NCI-H146 treated with DMSO at 0.1 percent for 48 hours (cell line): ENCODE measurements at regions not wholly inside any gene's neighbourhood (a gene's known extent, or its start where the extent isn't known, plus 50 kb on each side); places are given as distances from the start of the nearest gene placed in this dataset.
"Not testable (repeated sequence)": the region's sequence is repeated elsewhere in the genome, so short reads cannot be mapped to it uniquely, and the experiment has no call there.

ENCODE experiments used
- DNase-seq: peaks from one replicate; lab custom pipeline; 2025; ENCODE audit not compliant: unreplicated experiment; lab: John Stamatoyannopoulos, UW

DNA sequence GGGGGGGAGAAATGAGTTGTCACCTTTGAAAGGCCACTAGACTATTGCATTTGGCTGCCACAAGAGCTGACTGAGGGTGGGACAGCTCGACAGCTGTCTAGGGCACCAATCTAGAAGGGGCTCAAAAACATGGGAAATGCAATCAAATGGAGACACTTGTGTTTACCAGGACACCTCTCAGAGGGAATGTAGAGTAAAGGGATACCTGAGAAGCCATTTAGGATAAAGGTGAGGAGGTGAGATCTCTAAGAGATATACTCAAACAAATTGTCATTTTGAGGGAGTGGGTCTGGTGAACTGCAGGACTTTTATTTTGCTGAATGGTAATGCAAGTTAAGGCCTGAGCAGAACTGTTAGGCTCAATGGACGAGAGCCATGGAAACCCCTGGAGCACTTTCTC is 159.8 kb downstream of the DDX1 start:
- DNase-seq = no peak

DNA sequence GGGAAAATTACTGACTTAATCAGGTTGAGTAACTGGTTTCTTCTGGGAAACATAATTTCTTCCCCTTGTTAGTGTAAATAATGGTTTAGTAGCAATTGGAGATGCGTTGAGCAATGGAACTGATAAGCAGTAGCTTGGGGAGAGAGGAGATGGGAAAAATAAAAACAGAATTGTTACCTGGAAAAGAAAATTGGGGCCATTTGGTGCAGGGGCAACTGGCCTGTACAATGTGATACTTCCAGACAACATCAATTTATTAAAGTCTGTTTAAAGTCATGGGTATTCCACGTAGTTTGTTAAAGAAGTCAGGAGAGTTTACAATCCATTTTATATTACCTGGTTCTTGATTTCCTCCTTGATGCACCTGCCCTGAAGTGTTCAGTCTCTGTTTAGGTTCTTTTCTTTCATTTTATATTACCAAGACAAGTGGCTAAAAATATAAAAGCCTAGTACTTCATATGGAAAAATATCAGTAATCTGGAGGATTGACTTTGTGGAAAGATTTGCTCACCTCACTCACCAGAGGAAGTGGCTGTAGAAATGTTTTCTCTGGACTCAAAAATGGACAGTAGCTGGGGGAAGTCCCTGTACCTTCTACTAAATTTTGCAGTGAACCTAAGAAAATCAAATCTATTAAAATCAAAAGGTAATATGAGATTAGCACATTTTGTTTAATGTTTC is 161.0 kb downstream of the DDX1 start:
- no peak for DNase-seq

- DNase-seq = no peak
These were observed 161.6 kb downstream of the DDX1 start for GRCh38 chr2:15753233-15753798.

- DNase-seq = no peak
These were observed 162.4 kb downstream of the DDX1 start for GRCh38 chr2:15753811-15754702.

DNA sequence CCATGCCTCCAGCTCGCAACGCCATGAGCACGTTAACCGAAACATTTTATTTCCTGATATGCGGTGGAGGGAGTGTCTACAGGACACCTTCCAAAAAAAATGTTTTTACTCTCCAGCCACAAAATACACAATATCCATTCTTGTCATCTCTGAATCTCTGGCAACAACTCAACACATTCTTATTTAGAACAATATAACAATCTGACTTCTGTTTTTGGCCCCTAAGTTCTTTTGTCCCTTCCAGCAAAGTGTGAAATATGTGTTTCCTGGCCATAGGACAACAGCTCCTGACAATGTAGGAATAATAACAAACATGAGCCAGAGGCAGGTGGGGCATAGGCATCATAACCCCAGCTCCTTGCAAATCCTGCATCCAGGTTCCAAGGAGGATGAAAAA is 163.0 kb downstream of the DDX1 start:
- DNase-seq = no peak

DNA sequence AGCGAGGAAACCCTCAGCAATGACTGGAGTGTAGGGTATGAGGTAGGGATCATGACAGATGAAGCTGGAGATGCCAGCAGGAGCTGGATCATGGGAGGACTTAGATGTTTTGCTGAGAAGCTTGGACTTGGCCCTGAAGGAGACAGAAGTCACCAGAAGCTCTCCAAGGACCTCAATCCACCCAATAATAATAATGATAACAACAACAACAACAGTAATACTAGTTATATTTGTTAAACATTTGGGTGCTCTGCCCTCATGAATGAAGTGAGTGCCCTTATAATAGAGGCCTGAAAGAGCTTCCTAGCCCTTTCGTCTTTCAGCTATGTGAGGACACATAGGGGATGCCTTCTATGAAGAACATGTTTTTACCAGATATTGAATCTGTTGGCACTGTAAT is 163.9 kb downstream of the DDX1 start:
- DNase-seq = no peak

DNA sequence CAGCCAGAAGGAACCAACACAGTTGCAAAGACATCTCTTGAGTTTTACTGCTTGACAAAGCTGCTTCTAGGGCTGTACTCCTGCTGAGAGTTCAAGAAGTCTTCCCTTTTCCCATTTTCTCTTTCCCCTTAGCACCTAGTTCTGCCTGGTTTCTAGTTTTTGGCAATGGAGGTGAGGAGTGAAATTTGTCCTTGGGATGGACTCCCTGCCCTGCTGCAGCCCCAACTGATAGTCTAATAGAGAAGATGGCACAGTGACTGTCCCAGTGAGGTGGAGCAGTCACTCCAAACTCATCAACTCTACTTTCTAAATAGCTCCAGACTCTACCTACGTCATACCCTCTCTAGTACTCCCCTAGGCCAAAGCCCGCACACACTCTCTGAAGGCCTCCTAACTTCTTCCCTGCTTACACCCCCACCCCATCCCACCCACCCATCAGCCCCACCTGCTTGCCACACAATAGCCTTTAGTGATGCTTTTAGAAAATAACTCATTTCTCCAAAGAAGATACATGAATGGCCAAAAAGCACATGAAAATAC is 164.4 kb downstream of the DDX1 start:
- no peak for DNase-seq

- no peak for DNase-seq
These were observed 165.5 kb downstream of the DDX1 start for GRCh38 chr2:15756882-15757819.

- DNase-seq = no peak
These were observed 166.3 kb downstream of the DDX1 start for GRCh38 chr2:15757820-15758586.

- DNase-seq = no peak
These were observed 167.2 kb downstream of the DDX1 start for GRCh38 chr2:15758848-15759247.

DNA sequence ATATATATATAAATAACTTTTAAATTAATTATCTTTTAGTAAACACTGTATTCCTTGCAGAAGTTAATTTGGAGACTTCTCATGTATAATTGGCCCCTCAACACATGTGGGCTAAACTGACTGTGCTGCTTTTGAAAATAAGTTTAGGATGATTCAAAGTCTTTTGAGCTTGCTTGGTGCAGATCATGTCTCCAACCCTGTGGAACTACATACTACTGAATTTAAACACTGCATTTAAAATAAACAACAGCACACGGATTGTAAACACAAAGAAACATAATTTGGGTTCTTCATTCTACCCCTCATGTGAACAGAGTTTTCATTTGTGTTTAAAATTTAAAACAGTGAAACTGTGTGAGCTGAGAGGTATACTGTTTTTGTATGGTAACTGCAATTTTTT is 167.7 kb downstream of the DDX1 start:
- DNase-seq = no peak

GRCh38 chr2:15759791-15760190 is 168.1 kb downstream of the DDX1 start:
- not testable (repeated sequence) for DNase-seq

GRCh38 chr2:15760232-15760910 is 168.7 kb downstream of the DDX1 start:
- DNase-seq = no peak

DNA sequence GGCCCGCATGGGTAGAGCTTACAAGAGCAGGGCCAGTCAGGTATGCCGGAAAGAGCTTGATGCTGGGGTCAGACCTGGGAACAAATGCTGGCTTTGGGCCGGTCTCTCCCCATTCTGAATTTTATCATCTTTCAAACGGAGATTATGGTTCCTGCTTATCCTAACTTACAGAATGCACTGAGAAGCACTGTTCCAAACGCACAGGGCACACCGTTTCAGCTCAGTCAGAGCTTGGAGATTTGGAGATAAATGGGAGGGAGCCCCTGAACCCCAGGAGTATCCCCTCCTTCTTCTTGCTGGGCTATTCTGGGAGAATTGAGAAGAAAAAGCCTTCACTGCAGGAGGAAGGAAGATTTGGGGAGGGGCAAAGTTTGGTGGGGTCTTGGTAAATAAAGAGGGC is 169.4 kb downstream of the DDX1 start:
- DNase-seq = no peak

GRCh38 chr2:15761910-15762309 is 170.2 kb downstream of the DDX1 start:
- DNase-seq = no peak

DNA sequence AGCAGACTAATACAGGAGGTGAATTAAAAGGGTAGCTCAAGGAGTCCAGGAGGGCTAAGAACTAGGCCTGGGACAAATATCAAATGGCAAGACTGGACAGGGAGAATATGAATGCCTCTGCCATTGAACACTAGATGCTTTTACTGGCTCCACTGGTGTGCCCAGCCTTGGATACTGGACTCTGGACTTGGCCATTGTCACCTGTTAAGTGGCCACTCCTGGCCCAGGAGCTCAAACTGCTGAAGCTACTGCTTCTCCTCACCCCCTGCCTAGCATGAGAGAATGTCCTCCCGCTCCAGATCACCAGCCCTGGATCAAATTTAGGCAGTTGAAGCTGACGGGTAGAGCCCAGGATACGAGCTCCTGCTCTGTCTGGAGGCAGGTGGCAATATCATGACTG is 170.8 kb downstream of the DDX1 start:
- no peak for DNase-seq

DNA sequence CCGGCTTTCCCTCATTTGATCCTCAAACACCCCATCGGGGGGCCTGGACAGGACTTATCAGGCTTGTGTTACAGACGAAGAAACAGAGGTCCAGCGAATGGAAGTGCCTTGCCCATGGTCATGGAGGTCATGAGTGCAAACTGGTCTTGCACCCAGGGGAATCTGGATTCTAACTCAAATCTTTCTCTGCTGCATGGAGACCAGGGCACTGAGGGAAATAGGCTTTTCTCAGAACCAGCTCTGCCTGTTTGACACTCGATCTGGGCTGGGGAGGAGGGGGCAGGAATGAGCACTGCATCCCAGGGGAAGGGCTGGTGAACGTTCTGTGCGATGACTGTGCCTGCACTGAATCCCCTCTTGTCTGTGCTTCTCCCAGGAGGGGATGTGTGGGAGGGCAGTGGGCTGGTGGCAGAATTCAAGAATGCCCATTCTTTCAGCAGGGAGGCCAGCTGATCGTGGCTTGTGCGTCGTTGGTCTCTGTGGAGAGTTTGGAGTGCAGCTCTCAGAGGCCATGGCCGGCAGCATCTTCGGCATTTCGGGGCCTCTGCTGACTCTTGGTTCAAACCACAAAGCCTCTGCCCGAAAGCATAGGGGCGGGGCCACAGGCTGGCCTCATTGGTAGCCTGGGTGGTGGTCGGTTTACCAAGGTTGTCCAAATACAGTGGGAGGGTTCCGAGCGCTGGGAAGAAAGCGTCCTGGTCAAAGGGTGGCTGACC is 171.6 kb downstream of the DDX1 start:
- no peak for DNase-seq

- no peak for DNase-seq
These were observed 172.4 kb downstream of the DDX1 start for GRCh38 chr2:15763822-15764682.
